Dermis blood vessel endothelial cell (primary cell): ENCODE measurements at regions not wholly inside any gene's neighbourhood (a gene's known extent, or its start where the extent isn't known, plus 50 kb on each side); places are given as distances from the start of the nearest gene placed in this dataset.
"Not testable (repeated sequence)": the region's sequence is repeated elsewhere in the genome, so short reads cannot be mapped to it uniquely, and the experiment has no call there.

Experiments
- DNase-seq: peaks from one replicate; pipeline ENCODE4 v3.0.0; 2010

DNA sequence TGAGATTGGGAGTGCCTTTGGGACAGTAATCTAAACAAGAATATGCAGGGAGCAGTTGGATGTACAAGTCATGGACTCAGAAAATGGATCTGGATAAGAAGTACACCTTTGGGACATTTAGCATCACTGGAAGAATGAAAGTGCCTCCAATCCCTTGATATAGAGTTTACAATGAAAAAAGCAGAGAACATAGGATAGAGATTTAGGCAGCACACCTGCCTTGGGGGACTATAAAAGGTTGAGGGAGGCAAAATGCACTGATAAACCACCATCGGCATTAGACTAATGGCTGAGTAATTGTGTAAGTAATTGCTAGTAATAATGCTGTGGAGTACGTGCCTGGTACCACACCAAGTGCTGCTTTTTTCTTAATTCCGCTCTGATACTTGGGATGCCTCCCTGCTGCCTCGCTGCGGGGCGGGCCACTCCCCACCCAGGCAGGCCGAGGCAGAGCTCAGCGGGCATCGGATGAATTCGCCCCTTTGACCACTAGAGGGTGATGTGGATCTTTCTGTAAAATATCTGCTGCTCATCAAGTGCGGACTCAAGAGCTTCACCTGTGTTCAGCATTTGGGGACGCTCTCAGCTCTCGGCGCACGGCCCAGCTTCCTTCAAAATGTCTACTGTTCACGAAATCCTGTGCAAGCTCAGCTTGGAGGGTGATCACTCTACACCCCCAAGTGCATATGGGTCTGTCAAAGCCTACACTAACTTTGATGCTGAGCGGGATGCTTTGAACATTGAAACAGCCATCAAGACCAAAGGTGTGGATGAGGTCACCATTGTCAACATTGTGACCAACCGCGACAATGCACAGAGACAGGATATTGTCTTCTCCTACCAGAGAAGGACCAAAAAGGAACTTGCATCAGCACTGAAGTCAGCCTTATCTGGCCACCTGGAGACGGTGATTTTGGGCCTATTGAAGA lies 99.9 kb downstream of the ANKRD18B start:
- DNase-seq = peak; percentile 85

- not testable (repeated sequence) for DNase-seq
These were observed 104.3 kb downstream of the ANKRD18B start for GRCh38 chr9:33628318-33628717.

DNA sequence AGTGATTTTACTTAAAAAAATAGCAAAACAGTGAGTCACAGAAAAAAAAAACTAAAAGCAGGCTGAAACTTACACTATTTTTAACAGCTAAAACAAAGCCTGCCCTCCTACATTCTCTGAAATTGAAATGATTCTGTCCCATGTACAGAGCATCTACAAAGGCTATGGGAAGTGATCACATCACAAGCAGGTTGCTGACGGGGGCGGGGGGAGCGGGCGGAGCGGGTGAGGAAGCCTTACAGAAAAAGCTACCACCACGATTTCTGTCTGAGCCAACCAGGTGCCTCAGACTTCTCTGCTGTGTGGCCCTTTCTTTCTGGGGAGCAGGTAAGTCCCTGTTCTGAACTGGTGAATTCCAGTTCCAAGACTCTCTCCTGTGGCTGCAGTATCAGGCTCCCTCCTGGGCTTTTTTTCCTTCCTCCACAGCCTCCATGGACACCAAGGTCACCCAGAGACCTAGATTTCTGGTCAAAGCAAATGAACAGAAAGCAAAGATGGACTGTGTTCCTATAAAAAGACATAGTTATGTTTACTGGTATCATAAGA lies 104.9 kb downstream of the ANKRD18B start:
- no peak for DNase-seq

DNA sequence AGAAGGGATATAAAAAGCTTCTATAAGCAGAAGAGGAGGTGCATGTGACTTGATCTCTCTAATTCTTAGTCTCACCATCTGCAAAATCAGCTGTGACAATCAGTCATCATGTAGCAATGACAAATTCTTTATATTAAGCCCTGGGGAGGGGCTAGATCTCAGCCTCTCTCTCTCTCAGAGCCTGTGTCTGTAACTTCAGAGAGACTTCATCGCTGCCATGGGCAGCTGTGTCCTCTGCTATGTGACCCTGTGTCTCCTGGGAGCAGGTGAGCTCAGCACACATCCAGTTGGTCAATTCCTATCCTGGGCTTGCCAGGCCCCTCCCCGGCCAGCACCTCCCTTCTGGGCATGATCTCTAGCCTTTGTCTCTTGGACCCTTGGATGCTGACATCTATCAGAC lies 109.6 kb downstream of the ANKRD18B start:
- DNase-seq = no peak

- no peak for DNase-seq
These were observed 113.8 kb downstream of the ANKRD18B start for GRCh38 chr9:33637881-33638280.

GRCh38 chr9:33638391-33638915 lies 114.4 kb downstream of the ANKRD18B start:
- DNase-seq = no peak

GRCh38 chr9:33645706-33646105 lies 121.7 kb downstream of the ANKRD18B start:
- no peak for DNase-seq

DNA sequence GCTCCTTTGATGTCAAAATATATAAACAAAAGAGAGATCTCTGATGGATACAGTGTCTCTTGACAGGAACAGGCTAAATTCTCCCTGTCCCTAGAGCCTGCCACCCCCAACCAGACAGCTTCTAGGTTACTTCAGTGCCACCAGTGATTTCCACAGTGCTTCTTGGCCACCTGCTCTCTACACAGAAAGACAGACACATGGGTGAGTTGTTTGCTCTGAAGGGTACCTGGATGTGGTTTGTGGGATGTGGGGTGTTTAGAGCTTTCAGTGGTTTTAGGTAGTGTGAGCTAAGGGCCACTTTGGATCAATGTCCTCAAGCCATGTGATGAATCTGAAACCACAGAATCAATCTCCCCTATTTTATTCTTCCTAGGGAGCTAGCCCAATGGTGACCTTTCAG lies 125.4 kb downstream of the ANKRD18B start:
- DNase-seq = no peak

GRCh38 chr9:33651125-33651524 lies 127.1 kb downstream of the ANKRD18B start:
- no peak for DNase-seq

GRCh38 chr9:33659921-33660320 lies 135.4 kb upstream of the PRSS3 start:
- DNase-seq = no peak

DNA sequence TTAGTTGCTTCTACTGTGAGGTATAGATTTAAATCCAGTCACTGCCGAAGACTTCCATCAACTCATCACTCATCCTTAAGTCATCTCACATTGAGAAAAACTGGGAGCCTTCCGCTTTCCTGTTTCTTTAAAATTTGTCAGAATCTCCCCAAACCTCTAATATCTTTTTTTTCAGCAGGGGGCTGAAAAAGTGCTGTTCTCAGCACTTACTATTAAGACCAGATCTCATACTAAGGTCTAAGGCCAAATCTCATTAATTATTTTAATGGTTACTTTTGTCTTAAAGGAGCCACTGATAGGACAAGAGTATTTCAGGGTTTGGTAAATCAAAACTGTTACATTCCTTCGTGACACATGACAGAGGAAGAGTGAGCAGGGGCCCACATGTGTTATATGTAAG lies 134.6 kb upstream of the PRSS3 start:
- no peak for DNase-seq

DNA sequence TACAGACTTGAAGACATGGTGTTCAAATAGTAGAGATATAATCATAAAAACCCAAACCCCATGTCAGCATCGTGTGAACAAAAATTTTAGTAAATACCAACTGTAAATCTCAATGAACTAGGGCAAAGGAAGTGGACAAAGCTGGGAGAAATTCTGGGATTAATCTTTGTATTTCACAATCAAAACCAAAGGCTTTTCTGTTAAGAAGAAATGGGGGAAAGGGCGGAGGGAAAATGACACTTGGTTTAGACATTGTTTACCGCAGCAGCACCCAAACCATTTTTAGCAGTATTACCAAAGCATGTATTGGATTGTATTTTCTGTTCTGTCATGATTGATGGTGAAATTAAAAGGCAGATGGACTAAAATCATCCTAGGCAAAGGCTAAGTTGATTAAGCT lies 134.2 kb upstream of the PRSS3 start:
- no peak for DNase-seq

GRCh38 chr9:33662871-33663270 lies 132.5 kb upstream of the PRSS3 start:
- no peak for DNase-seq

- not testable (repeated sequence) for DNase-seq
These were observed 119.1 kb upstream of the PRSS3 start for GRCh38 chr9:33676194-33676745.

GRCh38 chr9:33676746-33677505 lies 118.4 kb upstream of the PRSS3 start:
- DNase-seq = peak; percentile 29

DNA sequence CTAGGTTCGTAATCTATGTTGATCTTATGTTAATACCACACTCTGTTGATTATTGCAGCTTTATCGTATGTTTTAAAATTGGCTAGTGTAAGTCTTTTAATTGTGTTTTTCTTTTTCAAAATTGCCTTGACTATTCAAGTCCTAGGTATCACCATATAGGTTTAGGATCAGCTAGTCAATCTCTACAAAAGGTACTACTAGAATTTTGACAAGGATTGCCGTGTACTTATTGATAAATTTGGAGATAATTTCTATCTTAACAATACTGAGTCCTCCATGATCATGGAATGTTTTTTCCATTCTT lies 117.9 kb upstream of the PRSS3 start:
- DNase-seq = no peak

DNA sequence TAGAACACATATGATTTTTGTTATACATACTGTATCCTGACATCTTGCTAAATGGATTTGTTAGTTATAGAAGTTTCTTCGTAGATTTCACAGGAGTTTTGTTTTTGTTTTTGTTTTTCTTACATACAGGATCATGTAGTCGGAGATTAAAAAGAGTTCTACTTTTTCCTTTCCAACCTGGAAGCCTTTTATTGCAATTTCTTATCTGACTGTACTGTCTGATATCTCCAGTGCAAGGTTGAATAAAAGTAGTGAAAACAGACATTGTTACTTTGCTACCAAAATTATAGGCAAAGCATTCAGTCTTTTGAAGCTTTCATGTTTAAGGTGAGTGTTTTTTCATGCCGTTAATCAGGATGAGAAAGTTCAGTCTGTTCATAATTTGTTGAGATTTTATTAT lies 117.4 kb upstream of the PRSS3 start:
- DNase-seq = no peak

GRCh38 chr9:33682551-33682950 lies 112.8 kb upstream of the PRSS3 start:
- DNase-seq = no peak

GRCh38 chr9:33684831-33685230 lies 110.5 kb upstream of the PRSS3 start:
- DNase-seq = no peak

GRCh38 chr9:33686942-33687341 lies 108.4 kb upstream of the PRSS3 start:
- DNase-seq = no peak

GRCh38 chr9:33687779-33688178 lies 107.6 kb upstream of the PRSS3 start:
- no peak for DNase-seq

GRCh38 chr9:33690143-33690933 lies 105.0 kb upstream of the PRSS3 start:
- DNase-seq = no peak
